ENCODE measurements at regions not wholly inside any gene's neighbourhood (a gene's known extent, or its start where the extent isn't known, plus 50 kb on each side); places are given as distances from the start of the nearest gene placed in this dataset.

DNA sequence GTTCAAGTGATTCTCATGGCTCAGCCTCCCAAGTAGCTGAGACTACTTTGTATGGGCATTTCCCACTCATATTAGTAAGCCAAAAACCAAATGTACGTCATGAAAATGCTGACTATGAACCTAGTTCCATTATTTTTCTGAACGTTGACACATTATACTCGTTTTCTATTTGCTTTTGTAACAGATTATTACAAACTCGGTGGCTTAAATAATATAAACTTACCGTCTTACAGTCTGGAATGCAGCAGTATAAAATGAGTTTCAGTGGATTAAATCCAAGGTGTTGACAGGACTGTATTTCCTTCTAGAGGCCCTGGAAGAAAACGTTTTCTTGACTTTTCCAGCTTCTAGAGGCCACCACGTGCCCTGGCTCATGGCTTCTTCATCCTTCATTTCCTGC, 517.0 kb downstream of the GADD45G start:
- 0 out of 2 replicates have a peak, but pooled peaks cover 2% of the 10 kb centered on the region for H3K9me3 ChIP-seq (ENCODE audit: control insufficient read depth, insufficient read depth, low read length)
- no peak overlapping the region for H3K27ac ChIP-seq (ENCODE audit: low read depth, low read length)
- H3K36me3 ChIP-seq (ENCODE audit: control insufficient read depth, insufficient read depth, low read length) = no peaks in the 10 kb centered on the region
- no peak overlapping the region for H3K4me3 ChIP-seq (ENCODE audit: low read depth, low read length)
- H3K9ac ChIP-seq (ENCODE audit: low read depth, low read length) = no peak overlapping the region
- H3K27me3 ChIP-seq (ENCODE audit: control insufficient read depth, insufficient read depth, low read length) = no peaks in the 10 kb centered on the region
- peaks cover 5% of the 10 kb centered on the region; the same call in 1 of the 2 replicates for H3K4me1 ChIP-seq (ENCODE audit: control insufficient read depth, insufficient read depth, low read length)

DNA sequence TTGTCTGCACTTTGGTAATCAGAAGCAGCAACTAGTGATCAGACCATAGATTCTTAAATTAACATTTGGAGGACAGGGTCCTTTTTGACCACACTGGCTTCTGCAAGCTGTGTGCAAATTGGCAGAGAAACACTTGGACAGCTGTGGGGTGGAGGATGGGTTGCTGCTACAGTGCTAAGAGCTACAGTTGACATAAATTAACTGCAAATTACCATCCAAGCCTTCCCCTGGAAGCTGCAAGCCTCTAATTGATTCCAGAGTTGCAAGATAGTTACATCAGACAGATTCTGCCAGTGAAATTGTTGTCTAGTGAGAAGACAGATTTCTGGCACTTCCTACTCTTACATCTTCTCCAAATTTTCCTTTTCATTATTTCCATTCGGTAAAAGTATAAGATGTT, 517.7 kb downstream of the DIRAS2 start:
- no peak overlapping the region for H3K27ac ChIP-seq (ENCODE audit: low read depth, low read length)
- 0 out of 2 replicates have a peak, but pooled peaks cover 2% of the 10 kb centered on the region for H3K9me3 ChIP-seq (ENCODE audit: control insufficient read depth, insufficient read depth, low read length)
- H3K27me3 ChIP-seq (ENCODE audit: control insufficient read depth, insufficient read depth, low read length) = no peaks in the 10 kb centered on the region
- no peak overlapping the region for H3K4me3 ChIP-seq (ENCODE audit: low read depth, low read length)
- no peaks in the 10 kb centered on the region for H3K36me3 ChIP-seq (ENCODE audit: control insufficient read depth, insufficient read depth, low read length)
- peaks cover 5% of the 10 kb centered on the region; the same call in 1 of the 2 replicates for H3K4me1 ChIP-seq (ENCODE audit: control insufficient read depth, insufficient read depth, low read length)
- H3K9ac ChIP-seq (ENCODE audit: low read depth, low read length) = no peak overlapping the region

DNA sequence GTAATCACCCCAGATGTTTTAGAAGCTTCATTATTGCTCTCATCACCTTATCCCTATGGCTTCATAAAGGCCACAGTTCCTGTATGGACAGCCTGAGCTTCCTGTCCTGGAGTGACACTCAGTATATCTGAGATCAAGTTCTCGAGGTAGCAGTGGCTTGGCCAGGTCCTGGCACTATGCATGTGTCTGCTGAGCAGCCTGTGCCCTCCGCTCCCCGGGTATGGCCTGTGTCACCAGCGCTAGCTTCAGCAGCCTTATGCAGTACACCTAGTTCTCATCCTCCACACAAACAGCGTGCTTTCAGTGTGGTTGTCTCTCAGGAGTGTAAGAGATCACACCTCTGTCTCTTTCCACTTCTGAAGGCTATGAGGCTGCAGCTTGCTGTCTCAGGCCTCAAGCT, 514.7 kb downstream of the DIRAS2 start:
- 0 out of 2 replicates have a peak, but pooled peaks cover 2% of the 10 kb centered on the region for H3K9me3 ChIP-seq (ENCODE audit: control insufficient read depth, insufficient read depth, low read length)
- no peaks in the 10 kb centered on the region for H3K27me3 ChIP-seq (ENCODE audit: control insufficient read depth, insufficient read depth, low read length)
- H3K4me3 ChIP-seq (ENCODE audit: low read depth, low read length) = no peak overlapping the region
- H3K4me1 ChIP-seq (ENCODE audit: control insufficient read depth, insufficient read depth, low read length) = peaks cover 5% of the 10 kb centered on the region; the same call in 1 of the 2 replicates
- H3K9ac ChIP-seq (ENCODE audit: low read depth, low read length) = no peak overlapping the region
- H3K36me3 ChIP-seq (ENCODE audit: control insufficient read depth, insufficient read depth, low read length) = no peaks in the 10 kb centered on the region
- no peak overlapping the region for H3K27ac ChIP-seq (ENCODE audit: low read depth, low read length)

DNA sequence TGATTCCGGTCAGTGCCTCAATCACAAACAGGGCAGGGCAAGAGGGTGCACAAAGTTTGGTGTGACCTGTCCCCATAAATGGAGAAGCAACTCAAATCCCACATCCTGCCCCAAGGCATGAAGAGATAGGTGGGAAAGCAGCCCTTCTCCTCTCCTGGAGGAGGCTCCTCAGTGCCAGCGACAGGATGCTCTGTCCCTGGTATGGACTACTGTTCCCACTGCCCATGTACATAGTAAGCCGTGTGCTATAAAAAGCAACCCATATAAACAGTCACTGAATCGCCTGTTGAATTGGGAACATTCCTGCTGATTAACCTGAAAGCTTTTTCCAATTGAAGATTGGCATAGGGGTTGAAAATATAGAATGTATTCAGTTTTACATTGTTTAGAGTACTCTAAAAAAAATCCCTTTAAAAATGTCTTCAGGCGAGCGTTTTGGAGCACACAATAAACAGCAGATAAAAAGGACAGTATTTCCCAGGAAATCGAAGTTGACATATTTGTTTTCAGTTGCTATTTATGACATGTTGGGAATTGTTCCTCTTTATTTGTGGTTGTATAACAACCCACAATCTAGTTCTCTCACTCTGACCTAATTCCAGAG, 513.9 kb downstream of the DIRAS2 start:
- Histone ChIP-seq H3K27me3 (ENCODE audit: control insufficient read depth, insufficient read depth, low read length) (no peaks in the 10 kb centered on the region), H3K9me3 (ENCODE audit: control insufficient read depth, insufficient read depth, low read length) (0 out of 2 replicates have a peak, but pooled peaks cover under 1% of the 10 kb centered on the region), H3K36me3 (ENCODE audit: control insufficient read depth, insufficient read depth, low read length) (no peaks in the 10 kb centered on the region), H3K4me3 (ENCODE audit: low read depth, low read length) (no peak overlapping the region), H3K27ac (ENCODE audit: low read depth, low read length) (no peak overlapping the region), H3K9ac (ENCODE audit: low read depth, low read length) (no peak overlapping the region), H3K4me1 (ENCODE audit: control insufficient read depth, insufficient read depth, low read length) (peaks cover 5% of the 10 kb centered on the region; the same call in 1 of the 2 replicates)

DNA sequence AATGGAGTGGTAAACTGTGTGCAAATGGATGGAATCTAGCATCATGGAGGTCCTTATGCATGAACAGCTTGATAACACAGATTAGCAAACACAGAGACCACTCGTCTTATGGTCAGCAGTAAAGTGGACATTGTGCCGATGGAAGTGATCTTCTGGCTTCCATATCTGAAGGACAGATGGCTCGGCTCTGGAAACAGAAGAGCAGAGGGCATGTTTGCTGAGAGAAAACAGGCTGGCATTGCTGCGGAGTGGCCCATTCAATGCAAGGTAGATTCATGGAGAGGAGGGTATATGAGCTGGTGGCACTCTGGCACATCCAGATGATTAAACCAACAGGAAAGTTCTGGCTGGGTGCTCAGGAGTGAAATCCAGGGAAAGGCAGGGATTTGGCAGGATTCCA, 513.2 kb downstream of the DIRAS2 start:
- H3K9ac ChIP-seq (ENCODE audit: low read depth, low read length) = no peak overlapping the region

DNA sequence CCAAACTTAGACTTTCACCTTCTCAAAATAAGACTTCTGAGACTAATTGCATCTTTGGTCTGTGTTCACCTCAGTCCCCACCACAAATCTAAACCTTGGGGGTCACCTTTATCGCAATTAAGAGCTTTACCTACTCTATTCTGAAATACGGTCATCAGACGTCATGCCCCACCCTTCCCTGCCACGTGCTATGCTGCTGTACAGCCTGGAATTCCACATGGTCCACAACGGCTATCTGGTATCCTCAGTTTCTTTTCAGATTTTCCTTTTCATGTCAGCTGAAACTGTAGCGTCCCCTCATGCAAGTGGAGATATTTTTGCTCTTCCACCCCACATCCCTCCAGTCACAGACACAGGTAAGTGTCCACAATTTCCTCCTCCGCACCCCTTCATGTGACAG, 511.1 kb downstream of the DIRAS2 start:
- Histone ChIP-seq H3K4me3 (ENCODE audit: low read depth, low read length) (no peak overlapping the region), H3K9me3 (ENCODE audit: control insufficient read depth, insufficient read depth, low read length) (no peaks in the 10 kb centered on the region), H3K27me3 (ENCODE audit: control insufficient read depth, insufficient read depth, low read length) (no peaks in the 10 kb centered on the region), H3K27ac (ENCODE audit: low read depth, low read length) (no peak overlapping the region), H3K36me3 (ENCODE audit: control insufficient read depth, insufficient read depth, low read length) (no peaks in the 10 kb centered on the region), H3K9ac (ENCODE audit: low read depth, low read length) (no peak overlapping the region), H3K4me1 (ENCODE audit: control insufficient read depth, insufficient read depth, low read length) (no peaks in the 10 kb centered on the region)

More for the DNA sequence above, 513.2 kb downstream of the DIRAS2 start:
- Histone ChIP-seq H3K9me3 (ENCODE audit: control insufficient read depth, insufficient read depth, low read length) (no peaks in the 10 kb centered on the region), H3K4me1 (ENCODE audit: control insufficient read depth, insufficient read depth, low read length) (peaks cover 5% of the 10 kb centered on the region; the same call in 1 of the 2 replicates), H3K27me3 (ENCODE audit: control insufficient read depth, insufficient read depth, low read length) (no peaks in the 10 kb centered on the region), H3K36me3 (ENCODE audit: control insufficient read depth, insufficient read depth, low read length) (no peaks in the 10 kb centered on the region), H3K27ac (ENCODE audit: low read depth, low read length) (no peak overlapping the region), H3K4me3 (ENCODE audit: low read depth, low read length) (no peak overlapping the region)

DNA sequence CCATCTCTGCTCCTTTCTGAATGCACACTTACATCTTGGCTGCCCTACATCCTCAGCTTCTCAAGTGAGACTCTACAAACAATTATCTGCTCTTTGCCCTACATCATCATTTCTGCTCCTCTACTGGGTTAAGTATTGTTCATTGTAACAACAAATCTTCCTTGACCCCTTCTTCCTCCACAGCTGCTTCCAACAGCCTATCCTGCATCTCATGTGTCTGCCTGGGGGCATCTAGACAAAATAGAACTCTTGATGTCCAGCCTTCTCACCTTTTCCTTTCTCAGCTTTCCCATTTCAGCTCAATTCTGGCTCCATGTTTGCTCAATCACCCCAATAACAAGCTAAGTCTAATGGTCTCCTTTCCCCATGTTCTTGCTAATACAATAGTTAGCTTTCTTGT, 509.8 kb downstream of the DIRAS2 start:
- no peaks in the 10 kb centered on the region for H3K4me1 ChIP-seq (ENCODE audit: control insufficient read depth, insufficient read depth, low read length)
- no peaks in the 10 kb centered on the region for H3K27me3 ChIP-seq (ENCODE audit: control insufficient read depth, insufficient read depth, low read length)

DNA sequence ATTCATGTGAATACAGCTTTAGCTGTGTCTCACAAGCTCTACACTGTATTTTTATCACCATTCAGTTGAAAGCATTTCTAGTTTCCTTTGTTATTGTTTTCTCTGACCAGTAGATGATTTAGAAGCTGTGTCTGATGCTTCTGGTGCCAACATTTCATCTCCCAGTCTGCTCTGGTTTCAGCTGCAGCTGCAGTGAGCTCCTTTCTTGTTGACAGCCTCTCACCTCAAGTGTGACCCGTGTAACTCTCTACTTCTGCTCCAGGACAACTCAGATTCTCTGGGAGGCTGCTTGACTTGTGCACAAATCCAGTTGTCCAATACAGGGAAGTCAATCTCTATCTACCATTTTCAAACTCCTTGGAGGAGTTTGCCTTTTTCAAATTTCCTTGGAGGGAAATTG, 504.8 kb downstream of the DIRAS2 start:
- Histone ChIP-seq H3K4me1 (ENCODE audit: control insufficient read depth, insufficient read depth, low read length) (peaks cover 2% of the 10 kb centered on the region; the same call in 1 of the 2 replicates), H3K9ac (ENCODE audit: low read depth, low read length) (no peak overlapping the region), H3K27me3 (ENCODE audit: control insufficient read depth, insufficient read depth, low read length) (no peaks in the 10 kb centered on the region), H3K27ac (ENCODE audit: low read depth, low read length) (no peak overlapping the region), H3K36me3 (ENCODE audit: control insufficient read depth, insufficient read depth, low read length) (no peaks in the 10 kb centered on the region), H3K4me3 (ENCODE audit: low read depth, low read length) (no peak overlapping the region), H3K9me3 (ENCODE audit: control insufficient read depth, insufficient read depth, low read length) (no peaks in the 10 kb centered on the region)

More for the DNA sequence above, 509.8 kb downstream of the DIRAS2 start:
- Histone ChIP-seq H3K4me3 (ENCODE audit: low read depth, low read length) (no peak overlapping the region), H3K9ac (ENCODE audit: low read depth, low read length) (no peak overlapping the region), H3K36me3 (ENCODE audit: control insufficient read depth, insufficient read depth, low read length) (no peaks in the 10 kb centered on the region), H3K27ac (ENCODE audit: low read depth, low read length) (no peak overlapping the region), H3K9me3 (ENCODE audit: control insufficient read depth, insufficient read depth, low read length) (no peaks in the 10 kb centered on the region)

DNA sequence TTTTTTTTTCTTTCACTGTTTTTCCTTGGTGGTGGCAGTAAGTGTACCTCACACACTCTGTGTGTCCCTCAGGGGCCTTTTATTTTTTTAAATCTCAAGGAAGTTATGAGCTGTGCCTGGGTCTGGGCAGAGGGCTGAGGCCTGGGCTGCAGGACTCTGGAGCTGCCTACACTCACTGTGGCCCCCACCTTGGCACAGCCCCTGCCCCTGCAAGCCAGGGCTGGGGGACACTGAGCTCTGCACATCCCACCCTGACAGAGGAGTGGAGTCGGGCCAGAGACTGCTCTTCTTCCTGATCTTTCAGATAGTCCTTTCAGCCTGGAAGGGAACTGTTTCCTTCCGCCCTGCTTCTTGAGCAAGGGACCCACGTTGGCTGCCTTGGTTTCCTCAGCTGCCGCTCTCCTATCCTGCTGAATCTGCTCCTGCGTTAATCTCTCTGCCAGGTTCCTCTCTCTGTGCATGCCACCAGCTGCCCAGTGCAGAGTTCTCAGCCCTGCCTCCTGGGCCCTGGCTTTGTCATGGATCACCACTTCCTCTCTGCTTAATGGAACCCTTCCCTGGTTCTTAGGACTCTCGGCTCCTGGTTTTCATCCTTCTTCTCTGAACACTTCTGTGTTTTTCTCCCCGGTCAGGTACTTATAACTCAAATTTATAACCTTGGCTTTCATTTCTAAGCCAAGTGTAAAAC, 502.3 kb downstream of the DIRAS2 start:
- H3K4me1 ChIP-seq (ENCODE audit: control insufficient read depth, insufficient read depth, low read length) = peaks cover 2% of the 10 kb centered on the region; the same call in 1 of the 2 replicates
- H3K27ac ChIP-seq (ENCODE audit: low read depth, low read length) = no peak overlapping the region
- no peak overlapping the region for H3K9ac ChIP-seq (ENCODE audit: low read depth, low read length)
- H3K4me3 ChIP-seq (ENCODE audit: low read depth, low read length) = no peak overlapping the region
- H3K27me3 ChIP-seq (ENCODE audit: control insufficient read depth, insufficient read depth, low read length) = no peaks in the 10 kb centered on the region
- H3K9me3 ChIP-seq (ENCODE audit: control insufficient read depth, insufficient read depth, low read length) = no peaks in the 10 kb centered on the region
- H3K36me3 ChIP-seq (ENCODE audit: control insufficient read depth, insufficient read depth, low read length) = no peaks in the 10 kb centered on the region

DNA sequence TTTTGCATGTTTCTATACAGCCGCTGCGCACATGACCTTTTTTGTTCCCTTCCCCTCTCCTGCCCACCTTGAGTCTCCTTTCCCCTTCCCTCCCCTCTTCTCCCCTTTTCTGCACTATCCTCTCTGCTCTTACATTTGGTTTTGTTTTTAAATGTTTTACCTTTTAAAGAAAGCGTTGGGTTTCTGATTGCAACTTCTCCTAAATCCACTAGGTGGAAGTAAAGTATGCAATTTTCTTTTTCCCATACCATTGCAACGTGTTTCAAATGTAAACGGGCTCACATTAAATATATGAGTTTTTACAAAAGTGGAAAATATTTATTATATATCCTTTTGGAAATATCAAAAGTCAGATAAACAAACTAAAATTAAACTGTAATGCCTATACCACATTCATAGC, 500.9 kb downstream of the DIRAS2 start:
- no peaks in the 10 kb centered on the region for H3K36me3 ChIP-seq (ENCODE audit: control insufficient read depth, insufficient read depth, low read length)
- H3K4me1 ChIP-seq (ENCODE audit: control insufficient read depth, insufficient read depth, low read length) = peaks cover 2% of the 10 kb centered on the region; the same call in 1 of the 2 replicates
- no peak overlapping the region for H3K9ac ChIP-seq (ENCODE audit: low read depth, low read length)
- no peaks in the 10 kb centered on the region for H3K9me3 ChIP-seq (ENCODE audit: control insufficient read depth, insufficient read depth, low read length)
- H3K27me3 ChIP-seq (ENCODE audit: control insufficient read depth, insufficient read depth, low read length) = no peaks in the 10 kb centered on the region
- no peak overlapping the region for H3K4me3 ChIP-seq (ENCODE audit: low read depth, low read length)
- no peak overlapping the region for H3K27ac ChIP-seq (ENCODE audit: low read depth, low read length)

DNA sequence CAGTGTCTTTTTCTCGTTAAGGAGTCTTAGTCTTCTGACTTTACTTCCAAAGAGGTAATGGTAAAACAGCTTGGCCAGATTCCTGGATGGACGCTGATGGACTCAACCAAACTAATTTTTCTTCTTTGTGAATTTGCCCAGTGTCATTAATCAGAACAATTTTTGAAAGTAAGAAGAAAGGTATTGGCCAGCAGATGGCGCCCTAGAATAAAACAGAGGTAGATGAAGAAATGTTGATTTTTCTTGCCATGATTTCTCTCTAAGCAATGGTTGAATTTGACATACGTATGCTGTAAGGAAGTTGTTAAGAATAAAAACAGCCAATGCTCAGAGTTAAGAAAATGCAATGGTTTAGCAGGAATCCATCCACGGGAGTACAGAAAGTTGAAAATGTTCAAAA, 500.0 kb downstream of the DIRAS2 start:
- Histone ChIP-seq H3K27me3 (ENCODE audit: control insufficient read depth, insufficient read depth, low read length) (no peaks in the 10 kb centered on the region), H3K36me3 (ENCODE audit: control insufficient read depth, insufficient read depth, low read length) (no peaks in the 10 kb centered on the region), H3K27ac (ENCODE audit: low read depth, low read length) (no peak overlapping the region), H3K4me1 (ENCODE audit: control insufficient read depth, insufficient read depth, low read length) (peaks cover 2% of the 10 kb centered on the region; the same call in 1 of the 2 replicates), H3K4me3 (ENCODE audit: low read depth, low read length) (no peak overlapping the region), H3K9ac (ENCODE audit: low read depth, low read length) (no peak overlapping the region), H3K9me3 (ENCODE audit: control insufficient read depth, insufficient read depth, low read length) (peaks cover 1% of the 10 kb centered on the region; the same call in 1 of the 2 replicates)
